Brain microvascular endothelial cell (primary cell): ENCODE measurements at regions not wholly inside any gene's neighbourhood (a gene's known extent, or its start where the extent isn't known, plus 50 kb on each side); places are given as distances from the start of the nearest gene placed in this dataset.
A peak's percentile ranks its signal among the peaks of the same experiment; 100 is the strongest.

Source experiments
- DNase-seq: peaks from one replicate; pipeline ENCODE4 v3.0.0-alpha.2; 2020
- H3K27ac ChIP-seq: fragments of 250-450 bp; sonication (Bioruptor Pico); 2 replicates; pipeline ENCODE4 v1.5.1; 2020; ENCODE audit warnings: mild to moderate bottlenecking, moderate library complexity
- H3K27me3 ChIP-seq: fragments of 250-450 bp; sonication (Bioruptor Pico); replicated peaks from 2 replicates; pipeline ENCODE4 v1.5.1; 2020; ENCODE audit warnings: mild to moderate bottlenecking
- H3K36me3 ChIP-seq: fragments of 250-450 bp; sonication (Bioruptor Pico); replicated peaks from 2 replicates; pipeline ENCODE4 v1.5.1; 2020; ENCODE audit warnings: mild to moderate bottlenecking
- H3K4me3 ChIP-seq: 2 replicates; pipeline ENCODE4 v1.5.1; 2011; ENCODE audit warnings: low read depth, mild to moderate bottlenecking, control low read depth, low read length, moderate library complexity
- CTCF ChIP-seq: IDR thresholded peaks from 2 replicates; pipeline ENCODE4 v1.5.1; 2011; ENCODE audit warnings: low read depth, mild to moderate bottlenecking, moderate library complexity, low read length, control low read depth, inconsistent platforms; ENCODE audit errors: missing control alignments
- in situ Hi-C: cut with HindIII; loops from 2 replicates; pipeline ENCODE4 v1.10.0; 2017; ENCODE audit warnings: low sequenced_read_pairs, low pct_ligation_motif_present

GRCh38 chr2:67560771-67561456, 163.8 kb downstream of the ETAA1 start:
- peak overlapping the region; percentile 19 for H3K27ac ChIP-seq
- H3K27me3 ChIP-seq: no peaks in the 10 kb centered on the region
- no peak for TF ChIP-seq CTCF
- DNase-seq: no peak
- H3K36me3 ChIP-seq: no peaks in the 10 kb centered on the region
- in situ Hi-C loops: no loop called here
- H3K4me3 ChIP-seq: no peak overlapping the region

- in situ Hi-C loops: no loop called here
- DNase-seq: peak; percentile 74
- Histone ChIP-seq H3K36me3 (no peaks in the 10 kb centered on the region), H3K27me3 (no peaks in the 10 kb centered on the region), H3K4me3 (no peak overlapping the region), H3K27ac (peak overlapping the region; percentile 41)
- TF ChIP-seq CTCF: no peak
Observed at GRCh38 chr2:67561457-67561965, 164.4 kb downstream of the ETAA1 start.

GRCh38 chr2:67564076-67564475, 166.9 kb downstream of the ETAA1 start:
- TF ChIP-seq CTCF: no peak
- DNase-seq: no peak
- in situ Hi-C loops: no loop called here
- H3K36me3 ChIP-seq: no peaks in the 10 kb centered on the region
- H3K27ac ChIP-seq: no peak overlapping the region
- no peaks in the 10 kb centered on the region for H3K27me3 ChIP-seq
- no peak overlapping the region for H3K4me3 ChIP-seq

- H3K4me3 ChIP-seq: no peak overlapping the region
- no peaks in the 10 kb centered on the region for H3K36me3 ChIP-seq
- in situ Hi-C loops: no loop called here
- TF ChIP-seq CTCF: no peak
- no peak for DNase-seq
- H3K27ac ChIP-seq: no peak overlapping the region
- H3K27me3 ChIP-seq: no peaks in the 10 kb centered on the region
Observed at GRCh38 chr2:67564626-67565025, 167.5 kb downstream of the ETAA1 start.

GRCh38 chr2:67565262-67565661, 168.1 kb downstream of the ETAA1 start:
- in situ Hi-C loops: no loop called here
- no peak for DNase-seq
- Histone ChIP-seq H3K27ac (peak overlapping the region; percentile 20), H3K27me3 (no peaks in the 10 kb centered on the region), H3K36me3 (no peaks in the 10 kb centered on the region), H3K4me3 (no peak overlapping the region)
- no peak for TF ChIP-seq CTCF

- in situ Hi-C loops: no loop called here
- H3K27me3 ChIP-seq: no peaks in the 10 kb centered on the region
- peak overlapping the region; percentile 20 for H3K27ac ChIP-seq
- TF ChIP-seq CTCF: no peak
- H3K36me3 ChIP-seq: no peaks in the 10 kb centered on the region
- DNase-seq: peak; percentile 65
- H3K4me3 ChIP-seq: no peak overlapping the region
Observed at GRCh38 chr2:67565761-67566160, 168.6 kb downstream of the ETAA1 start.
